Activated naive CD8-positive, alpha-beta T cell treated with anti-CD3 and anti-CD28 coated beads, Interleukin-2, amount 50 U/mL, for 16 hours (primary cell): ENCODE measurements at regions not wholly inside any gene's neighbourhood (a gene's known extent, or its start where the extent isn't known, plus 50 kb on each side); places are given as distances from the start of the nearest gene placed in this dataset.
"Not testable (repeated sequence)": the region's sequence is repeated elsewhere in the genome, so short reads cannot be mapped to it uniquely, and the experiment has no call there.

Experiments
- DNase-seq: peaks from one replicate; pipeline ENCODE4 v3.0.0-alpha.2; 2020; ENCODE audit warnings: low read depth, low spot score

DNA sequence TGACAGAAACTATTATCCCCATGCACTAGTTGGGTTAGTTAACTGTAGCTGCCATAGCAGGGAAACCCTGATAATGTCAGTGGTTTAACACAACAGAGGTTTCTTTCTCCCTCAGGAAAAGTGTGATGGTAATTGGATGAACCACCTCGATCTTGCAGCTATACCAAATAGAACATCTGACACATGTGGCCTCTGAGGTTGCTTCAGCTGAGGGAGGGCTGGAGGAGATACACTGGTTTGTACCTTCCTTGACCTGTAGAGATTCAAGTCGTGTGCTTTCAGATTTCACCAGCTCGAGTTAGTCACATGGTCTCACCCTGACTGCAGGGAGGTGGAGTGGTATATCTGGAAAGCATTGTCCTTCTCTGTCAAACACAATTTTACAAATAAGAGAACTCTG, 147.2 kb upstream of the SFRP2 start:
- DNase-seq = no peak

GRCh38 chr4:153934688-153935017, 145.8 kb upstream of the SFRP2 start:
- no peak for DNase-seq

DNA sequence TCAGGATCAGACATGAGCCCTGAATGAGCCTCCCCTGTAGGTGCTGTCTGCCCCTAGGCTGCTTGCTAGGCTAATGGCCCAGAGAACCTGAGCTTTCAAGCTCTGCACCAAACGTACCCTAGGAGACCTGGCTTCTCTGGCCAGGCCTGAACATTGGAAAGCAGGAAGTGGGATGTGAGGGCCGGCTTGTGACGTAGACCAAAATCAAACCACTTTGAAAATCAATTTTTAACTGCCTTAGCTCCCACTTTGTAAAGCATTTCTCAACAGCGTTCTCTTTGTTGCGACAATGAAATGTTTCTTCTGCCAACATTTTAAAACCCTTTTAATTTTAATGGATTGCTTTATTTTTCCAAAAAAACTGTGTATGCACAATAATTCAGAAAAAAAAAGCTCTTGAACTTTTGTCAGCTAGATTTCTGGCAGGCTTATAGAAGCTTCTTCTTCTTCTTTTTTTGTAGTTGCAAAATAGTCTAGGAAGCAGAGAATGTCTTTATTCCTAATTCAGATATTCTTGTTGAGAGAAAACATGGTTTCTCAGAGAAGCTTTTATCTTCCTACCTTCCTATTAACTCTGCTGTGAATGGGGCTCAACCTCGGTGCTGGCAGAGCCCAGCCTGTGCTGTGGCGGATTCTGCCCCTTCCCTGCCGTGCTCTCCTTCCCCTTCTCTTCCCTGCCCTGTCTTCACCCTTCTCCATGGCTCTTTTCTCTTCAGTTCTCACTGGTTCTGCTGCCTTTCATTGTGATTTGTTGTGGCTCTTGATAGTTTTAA, 145.2 kb upstream of the SFRP2 start:
- no peak for DNase-seq

DNA sequence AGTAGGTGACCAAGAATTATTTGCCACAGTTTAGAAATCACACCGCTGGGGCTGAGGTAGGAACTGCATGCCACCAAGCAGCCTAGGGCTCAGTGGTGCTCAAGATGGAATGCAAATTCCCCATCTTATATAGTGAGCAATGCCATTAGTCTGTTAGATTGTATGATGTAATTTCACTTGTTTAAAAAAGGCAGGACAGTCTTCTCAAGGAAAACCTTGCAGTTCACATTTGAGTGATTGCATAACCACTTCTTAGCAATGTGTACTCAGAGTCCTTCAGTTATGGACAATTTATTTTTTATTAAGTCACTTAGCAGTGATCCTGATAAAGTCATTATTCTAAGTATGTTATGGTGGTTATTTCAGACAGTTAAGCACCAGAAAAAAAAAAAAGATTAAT, 142.9 kb upstream of the SFRP2 start:
- DNase-seq = no peak

DNA sequence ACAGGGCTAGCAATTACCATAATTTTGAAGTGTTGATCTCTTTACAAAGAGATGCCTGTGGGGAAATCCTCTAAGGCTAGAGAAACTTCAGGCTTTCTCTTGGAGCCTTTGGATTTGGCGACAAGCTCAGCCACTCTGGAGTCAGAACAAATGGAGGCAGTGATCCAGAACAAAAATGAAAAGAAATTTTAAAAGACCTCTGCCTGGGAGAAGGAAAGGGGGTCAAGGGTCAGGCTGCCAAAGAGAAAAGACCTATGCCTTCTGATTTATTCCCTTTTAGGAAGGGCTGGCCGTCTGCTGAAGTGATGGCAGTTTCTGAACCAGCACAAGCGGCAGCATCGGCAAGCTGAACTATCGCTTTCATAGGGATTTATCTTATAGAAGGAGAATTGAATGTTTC, 140.8 kb upstream of the SFRP2 start:
- DNase-seq = no peak

GRCh38 chr4:153927451-153927850, 138.6 kb upstream of the SFRP2 start:
- no peak for DNase-seq

- no peak for DNase-seq
These were observed 133.3 kb upstream of the SFRP2 start for GRCh38 chr4:153922148-153922547.

GRCh38 chr4:153919667-153920066, 130.8 kb upstream of the SFRP2 start:
- no peak for DNase-seq

DNA sequence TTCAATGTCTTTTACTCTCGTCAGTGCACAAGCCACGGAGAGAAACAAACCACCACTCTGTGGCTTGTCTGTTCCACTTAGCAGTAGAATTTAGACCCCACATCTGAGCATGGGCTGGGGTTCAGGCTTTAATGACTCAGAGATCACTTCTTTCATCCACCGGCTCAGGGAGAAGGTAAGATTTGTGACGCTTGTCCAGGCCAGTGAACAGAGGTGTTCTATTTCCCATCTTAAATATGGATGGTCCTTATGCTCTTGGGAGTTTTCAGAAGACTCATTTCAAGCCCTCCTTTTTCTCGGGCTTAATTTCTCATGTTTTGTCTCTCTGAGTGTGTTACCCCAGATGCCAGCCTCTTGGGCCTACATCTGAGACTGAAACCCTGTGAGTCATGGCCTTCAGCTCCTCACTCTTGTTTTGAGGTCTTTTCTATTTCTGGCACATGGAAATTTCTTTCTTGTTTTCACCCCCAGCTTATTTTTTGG, 127.4 kb upstream of the SFRP2 start:
- peak; percentile 6 for DNase-seq

DNA sequence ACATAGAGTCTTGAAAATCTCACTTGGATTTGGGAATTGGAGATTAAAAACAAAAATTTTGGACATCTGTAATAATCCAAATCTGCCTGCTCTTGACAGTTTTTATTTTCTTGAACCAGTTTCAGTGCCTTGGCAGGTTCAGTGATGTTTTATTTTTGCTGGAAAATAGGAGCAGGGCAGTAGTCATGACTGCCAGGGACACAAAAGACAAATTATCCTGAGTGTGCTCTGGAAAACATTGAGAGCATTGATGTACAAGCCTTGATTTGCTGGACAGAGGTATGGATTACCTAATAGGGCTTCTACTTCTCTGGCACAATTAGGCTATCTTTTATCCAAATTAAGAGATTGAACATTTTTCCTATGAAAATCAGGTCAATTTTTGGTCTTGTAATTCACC, 123.4 kb upstream of the SFRP2 start:
- DNase-seq = no peak

DNA sequence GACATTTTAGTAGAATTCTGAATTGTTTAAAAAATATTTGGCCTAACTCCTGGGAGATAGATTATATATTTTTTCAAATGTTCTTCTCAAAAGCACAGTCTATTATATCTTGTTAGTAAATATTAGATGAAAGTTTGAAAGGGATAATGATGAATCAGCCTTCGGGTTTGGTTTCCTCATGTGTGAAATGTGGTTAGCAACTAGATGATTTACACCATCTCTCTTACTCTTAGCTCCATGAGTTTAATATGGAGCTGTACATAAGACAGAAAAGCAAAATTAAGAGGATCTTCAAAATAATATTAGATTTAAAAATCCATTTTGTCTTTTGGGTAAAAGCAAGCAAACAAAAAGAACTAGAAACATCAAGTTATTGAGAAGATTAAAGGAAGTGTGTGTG, 120.8 kb upstream of the SFRP2 start:
- DNase-seq = no peak

GRCh38 chr4:153906231-153906630, 117.3 kb upstream of the SFRP2 start:
- DNase-seq = no peak

DNA sequence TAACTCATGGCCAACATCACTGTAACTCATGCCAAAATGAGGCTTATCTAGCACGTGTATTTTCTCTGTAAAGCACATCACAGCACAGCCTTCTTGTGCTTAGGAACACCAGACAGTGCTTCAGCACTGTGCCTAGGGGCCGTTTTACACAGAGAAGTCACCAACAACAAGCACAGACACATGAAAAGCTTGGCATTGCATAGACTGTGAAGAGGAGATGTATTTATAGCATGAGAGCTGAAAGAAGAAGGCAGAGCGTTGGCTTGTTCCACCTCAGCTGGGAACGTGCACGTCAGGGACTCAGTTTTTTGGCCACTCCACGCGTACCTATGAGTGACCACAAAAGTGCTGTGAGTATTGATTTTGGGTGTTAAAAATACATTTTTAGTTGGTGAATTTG, 116.3 kb upstream of the SFRP2 start:
- DNase-seq = no peak

- DNase-seq = no peak
These were observed 115.1 kb upstream of the SFRP2 start for GRCh38 chr4:153904011-153904410.

GRCh38 chr4:153901220-153901619, 112.3 kb upstream of the SFRP2 start:
- no peak for DNase-seq

- DNase-seq = no peak
These were observed 111.5 kb upstream of the SFRP2 start for GRCh38 chr4:153900426-153900825.

GRCh38 chr4:153890761-153891160, 101.9 kb upstream of the SFRP2 start:
- no peak for DNase-seq

- no peak for DNase-seq
These were observed 98.3 kb upstream of the SFRP2 start for GRCh38 chr4:153887217-153887616.

- DNase-seq = no peak
These were observed 95.4 kb upstream of the SFRP2 start for GRCh38 chr4:153884325-153884724.

DNA sequence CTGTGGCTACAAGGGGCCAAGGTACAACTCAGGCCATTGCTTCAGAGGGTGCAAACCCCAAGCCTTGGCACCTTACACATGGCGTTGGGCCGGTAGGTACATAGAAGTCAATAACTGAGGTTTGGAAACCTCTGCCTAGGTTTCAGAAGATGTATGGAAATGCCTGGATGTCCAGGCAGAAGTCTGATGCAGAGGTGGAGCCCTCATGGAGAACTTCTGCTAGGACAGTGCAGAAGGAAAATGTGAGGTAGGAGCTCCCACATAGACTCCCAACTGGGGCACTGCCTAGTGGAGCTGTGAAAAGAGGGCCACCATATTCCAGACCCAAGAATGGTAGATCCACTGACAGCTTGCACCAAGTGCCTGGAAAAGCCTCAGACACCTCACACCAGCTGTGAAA, 92.1 kb upstream of the SFRP2 start:
- no peak for DNase-seq

DNA sequence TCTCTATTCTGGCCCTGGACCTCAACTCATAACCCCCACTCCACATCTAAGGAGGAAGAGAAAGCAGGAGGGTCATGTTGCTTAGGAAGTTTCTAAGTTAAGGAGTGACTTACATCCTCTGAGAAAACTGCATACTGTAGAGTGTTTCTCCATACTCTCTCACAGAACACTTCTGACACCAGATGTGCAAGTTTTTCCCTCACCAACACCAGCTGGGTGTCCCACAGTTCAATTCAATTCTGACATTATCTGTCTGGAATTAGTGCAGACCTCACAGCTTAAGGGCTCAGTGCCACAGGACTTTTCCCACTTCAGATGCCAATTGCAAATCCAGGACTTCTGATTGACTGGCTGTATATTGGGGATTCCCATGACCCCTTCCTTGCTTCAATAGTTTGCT, 89.0 kb upstream of the SFRP2 start:
- no peak for DNase-seq

DNA sequence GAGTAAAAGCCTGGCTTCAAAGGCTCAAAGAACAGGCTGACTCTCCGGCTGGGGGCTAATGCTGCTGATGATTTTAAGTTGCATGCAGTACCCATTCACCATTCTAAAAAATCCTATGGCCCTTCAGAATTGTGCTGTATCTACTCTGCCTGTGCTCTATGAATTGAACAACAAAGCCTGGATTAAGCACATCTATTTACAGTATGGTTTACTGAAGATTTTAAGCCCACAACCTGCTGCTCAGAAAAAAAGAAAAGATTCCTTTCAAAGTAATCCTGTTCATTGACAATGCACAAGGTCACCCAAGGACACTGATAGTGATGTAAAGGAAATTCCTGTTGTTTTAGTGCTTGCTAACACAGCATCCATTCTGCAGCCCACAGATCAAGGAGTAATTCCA, 84.9 kb upstream of the SFRP2 start:
- DNase-seq = no peak

GRCh38 chr4:153866766-153867165, 77.9 kb upstream of the SFRP2 start:
- DNase-seq = not testable (repeated sequence)

DNA sequence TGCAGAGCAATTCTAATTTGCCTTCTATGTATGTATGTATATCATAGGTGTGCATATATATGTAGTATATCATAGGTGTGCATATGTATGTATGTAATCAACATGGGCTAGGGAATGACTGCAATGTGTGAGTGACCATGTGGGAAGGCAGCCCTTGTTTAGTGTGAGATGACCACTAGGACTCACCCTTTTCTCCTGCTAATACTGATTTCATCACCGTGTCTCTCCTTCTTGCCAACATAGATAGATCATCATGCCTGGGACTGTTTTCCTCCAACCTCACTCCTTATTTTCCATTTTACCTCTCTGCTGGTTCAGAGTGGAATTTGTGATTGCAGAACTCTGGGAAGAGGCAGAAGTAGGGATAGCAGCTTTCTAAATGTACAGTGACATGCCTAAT, 63.6 kb upstream of the SFRP2 start:
- no peak for DNase-seq
